ENCODE measurements at regions not wholly inside any gene's neighbourhood (a gene's known extent, or its start where the extent isn't known, plus 50 kb on each side); places are given as distances from the start of the nearest gene placed in this dataset.

DNA sequence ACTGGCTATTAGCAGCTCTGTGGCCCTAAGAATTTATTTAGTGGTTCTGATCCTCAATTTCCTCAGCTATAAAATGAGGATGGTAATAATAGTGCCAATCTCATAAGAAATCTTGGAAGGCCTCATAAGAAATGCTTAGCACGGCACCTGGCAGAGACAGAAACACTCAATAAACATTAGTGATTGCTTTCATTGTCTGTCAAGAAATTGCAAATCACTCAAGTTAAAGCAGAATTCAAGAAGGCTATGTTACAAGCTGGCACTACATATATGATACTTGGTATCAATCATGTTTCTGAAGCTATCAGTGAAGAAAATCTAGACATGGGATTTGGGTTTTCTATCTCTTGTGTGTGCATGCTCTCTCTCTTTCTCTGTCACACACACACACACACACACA lies 267.7 kb upstream of the KCNIP4 start:
- DNase-seq: no peak

DNA sequence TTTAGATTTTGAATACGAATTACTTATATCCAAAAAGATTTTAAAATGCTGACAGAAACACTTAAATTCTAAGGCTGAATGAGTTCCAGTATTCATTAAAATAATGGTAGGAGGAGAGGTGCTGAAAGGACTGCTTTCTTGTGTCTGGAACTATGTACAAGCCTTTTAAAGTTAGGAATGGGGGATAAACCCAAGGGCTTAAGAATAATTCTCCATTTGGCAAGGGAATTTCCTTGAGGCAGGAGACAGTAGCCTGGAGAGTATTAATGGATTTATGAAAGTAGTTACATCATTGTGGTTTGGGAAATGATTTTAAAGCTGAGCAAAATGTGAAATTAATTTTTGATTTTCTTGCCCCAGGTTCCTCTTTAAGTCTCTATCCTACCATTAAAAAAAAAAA lies 266.5 kb upstream of the KCNIP4 start:
- no peak for DNase-seq

DNA sequence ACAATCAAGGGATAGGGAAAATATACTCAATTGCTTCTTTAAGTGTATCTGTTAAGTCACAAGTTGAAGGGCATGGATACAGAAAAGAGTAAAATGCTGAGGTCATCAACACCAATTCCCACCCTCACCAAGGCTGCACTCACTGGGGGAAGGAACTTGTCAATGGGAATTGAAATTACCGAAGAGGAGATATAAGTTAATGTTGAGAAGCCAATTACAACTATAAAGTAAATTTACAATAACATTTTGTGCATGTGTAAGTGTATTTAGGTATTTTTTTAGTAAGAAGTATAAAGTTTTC lies 255.1 kb upstream of the KCNIP4 start:
- no peak for DNase-seq

DNA sequence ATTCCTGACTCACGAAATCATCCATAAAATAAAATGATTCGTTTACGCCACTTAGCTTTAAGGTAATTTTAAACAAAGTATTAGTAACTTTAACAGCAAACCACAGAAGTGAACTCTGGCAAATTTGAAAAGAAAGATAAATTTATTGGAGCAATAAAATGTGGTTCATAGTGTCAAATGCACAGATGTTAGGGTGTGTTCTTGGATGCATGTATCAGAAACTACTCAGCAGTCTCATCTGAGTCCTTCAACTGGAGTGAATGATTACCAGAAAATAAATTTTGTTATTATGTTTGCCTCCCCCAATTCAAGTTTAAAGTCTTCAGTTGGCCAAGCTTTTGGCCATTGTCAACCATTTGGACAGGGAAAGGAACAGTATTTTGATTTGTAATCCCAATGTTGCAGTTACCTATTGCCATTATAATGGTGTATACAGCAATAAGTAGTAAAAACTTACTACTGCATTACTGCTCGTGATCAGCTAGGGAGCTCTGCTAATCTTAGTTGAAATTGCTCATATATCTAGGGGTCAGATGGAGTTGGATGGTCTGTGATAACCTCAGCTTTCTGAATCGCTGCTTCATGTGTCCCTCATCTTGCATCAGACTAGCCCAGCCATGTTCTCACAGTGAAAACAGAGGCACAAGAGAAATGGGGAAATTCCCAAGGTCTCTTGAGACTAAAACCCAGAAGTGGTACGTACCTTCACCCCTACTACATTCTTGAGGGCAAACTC lies 254.6 kb upstream of the KCNIP4 start:
- no peak for DNase-seq

DNA sequence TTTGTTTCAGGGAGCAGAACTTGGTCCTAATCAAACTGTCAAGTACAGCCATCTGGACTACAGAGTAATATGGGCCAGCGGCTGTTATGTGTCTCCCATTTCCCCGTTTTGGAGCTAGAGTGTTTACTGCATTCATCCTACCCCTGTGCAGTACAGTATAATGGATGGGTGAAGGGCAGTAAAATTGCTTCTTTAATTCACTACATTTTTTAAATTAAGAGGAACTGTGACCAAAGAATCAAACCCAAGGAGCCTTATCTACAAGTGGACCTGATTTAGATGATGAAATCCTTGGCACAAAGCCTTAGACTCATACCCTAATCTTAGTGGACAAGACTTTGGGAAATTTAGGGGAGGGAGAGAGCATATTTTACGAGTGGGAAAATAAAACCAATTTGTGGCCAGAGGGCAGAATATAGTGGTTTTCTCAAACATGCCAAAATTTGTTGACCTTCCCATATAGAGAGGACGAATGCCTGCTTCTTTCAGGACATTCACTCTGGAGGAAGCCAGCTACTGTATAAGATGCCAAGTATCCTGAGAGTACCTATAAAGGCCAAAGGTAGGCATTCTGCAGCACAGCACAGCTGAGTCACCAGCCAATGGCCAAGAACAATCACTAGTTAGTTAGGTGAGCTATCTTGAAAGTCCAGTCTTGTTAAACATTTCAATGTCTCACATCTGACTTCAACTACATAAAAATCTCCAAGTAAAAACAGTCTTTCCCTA lies 253.8 kb upstream of the KCNIP4 start:
- DNase-seq: no peak

DNA sequence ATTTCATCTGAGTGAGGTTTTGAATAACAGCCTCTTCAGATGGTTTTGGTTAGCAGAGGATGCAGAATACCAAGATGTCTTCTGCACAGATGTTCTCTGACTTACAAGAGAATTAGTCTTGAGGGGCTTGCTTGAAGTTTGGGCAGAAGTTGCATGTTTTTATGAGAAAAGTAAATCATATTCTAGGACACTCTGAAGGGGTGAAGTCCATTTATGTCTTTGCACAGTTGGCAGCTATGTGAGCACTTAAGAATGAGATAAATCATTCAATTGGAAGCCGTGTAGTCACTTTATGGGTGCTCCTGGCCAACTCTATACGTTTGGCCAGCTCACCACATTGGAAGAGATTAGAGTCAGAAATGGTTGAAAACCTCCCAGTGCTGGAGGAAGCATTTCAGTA lies 252.7 kb upstream of the KCNIP4 start:
- DNase-seq: no peak

DNA sequence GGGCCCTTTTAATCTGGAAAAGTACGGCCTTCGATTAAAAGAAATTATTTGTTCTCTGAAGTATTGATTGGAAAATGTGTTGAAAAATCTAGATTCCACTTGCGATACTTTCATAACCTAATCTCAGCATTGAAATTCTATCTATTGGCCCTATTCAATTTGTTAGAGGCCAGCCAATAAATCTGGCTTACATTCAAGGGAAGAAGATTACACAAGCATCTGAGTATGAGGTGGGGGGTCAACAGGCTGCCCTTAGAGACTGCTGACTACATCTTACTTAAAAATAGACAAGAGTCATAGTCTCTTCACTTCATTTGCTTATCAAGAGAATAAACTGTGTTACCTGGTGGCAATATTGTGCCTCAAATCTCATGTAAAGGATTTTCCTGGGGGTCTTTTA lies 248.0 kb upstream of the KCNIP4 start:
- DNase-seq: no peak

DNA sequence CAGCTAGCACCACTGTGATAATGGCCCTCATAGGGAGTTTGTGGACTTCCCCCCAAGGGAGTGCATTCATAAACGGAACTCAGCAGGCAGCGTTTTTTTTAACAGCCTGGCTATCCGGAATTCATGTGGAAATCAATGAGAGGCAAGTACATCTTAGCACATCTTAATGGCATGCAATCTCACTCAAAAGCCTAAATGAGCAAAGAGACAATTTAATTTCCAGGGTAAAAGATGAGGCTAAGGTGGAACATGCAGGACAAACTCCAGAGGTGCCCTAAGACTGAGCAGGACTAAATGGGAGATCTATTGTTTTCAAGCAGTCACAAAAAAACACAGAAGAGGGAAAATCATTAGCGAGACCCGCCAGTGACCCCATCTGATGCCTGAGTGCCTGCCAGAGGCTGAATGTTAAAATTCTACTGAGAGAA lies 243.5 kb upstream of the KCNIP4 start:
- no peak for DNase-seq

DNA sequence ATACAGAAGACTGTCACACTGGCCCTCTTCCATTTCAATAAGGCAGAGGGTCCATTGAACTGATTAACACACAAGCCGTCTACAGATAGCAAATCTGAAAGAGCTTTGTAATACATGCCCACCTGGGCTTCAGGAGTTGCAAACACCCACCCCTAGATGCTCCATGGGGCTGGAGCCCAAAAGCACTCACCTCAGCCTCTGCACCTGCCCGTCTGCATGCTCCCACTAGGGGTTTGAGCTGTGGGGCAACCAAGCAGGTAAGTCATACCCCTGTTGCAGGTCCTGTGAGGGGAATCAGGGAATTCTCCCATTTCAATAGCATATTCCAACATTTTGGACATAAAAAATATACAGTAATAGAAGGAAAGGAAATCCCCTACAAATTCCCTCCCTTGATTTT lies 243.0 kb upstream of the KCNIP4 start:
- no peak for DNase-seq

DNA sequence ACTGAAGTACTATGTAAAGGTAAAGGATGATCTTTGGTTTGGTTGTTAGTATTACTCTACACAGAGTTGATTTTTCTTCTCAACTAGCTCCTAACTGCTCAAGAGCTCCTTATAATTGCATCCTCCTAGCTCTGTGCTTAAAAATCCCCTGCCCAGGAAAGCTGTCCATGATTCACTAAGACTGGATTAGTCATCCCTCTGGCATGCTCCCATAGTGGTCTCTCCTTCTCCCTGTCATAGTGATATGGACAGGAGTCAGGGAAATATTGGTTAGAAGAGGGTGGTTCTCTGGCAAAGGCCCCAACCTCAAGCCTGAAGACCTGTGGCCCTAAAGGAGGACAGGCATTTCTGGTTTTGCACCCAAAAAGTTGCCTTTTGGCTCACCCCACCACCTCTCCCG lies 242.3 kb upstream of the KCNIP4 start:
- DNase-seq: no peak

DNA sequence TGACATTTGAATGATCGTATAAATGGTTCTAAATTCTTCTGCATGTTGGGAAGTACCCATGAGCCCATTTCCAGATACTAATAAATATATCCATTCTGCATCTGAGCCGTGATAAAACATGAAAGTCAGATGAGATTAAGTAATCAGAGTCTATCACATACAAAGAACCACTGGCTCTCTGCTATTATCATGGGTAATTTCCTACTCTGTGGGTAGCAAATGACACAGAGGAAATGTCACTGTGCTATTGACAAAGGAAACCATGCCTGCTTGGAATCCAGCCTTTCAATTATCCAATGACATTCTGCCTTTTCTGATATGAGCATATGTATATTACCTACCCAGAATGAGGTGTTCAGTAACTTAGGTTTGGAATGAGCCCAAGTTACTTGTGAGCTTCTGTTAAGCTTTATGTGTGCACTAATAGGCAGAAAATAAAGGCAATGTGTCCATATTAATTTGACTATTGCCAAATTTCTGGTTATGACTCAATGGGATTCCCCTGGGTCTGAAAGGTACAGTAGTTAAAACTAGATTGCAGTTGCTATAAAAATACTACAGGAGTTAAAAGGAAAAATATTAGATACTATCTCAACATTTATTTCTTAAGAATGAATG lies 238.7 kb upstream of the KCNIP4 start:
- no peak for DNase-seq

DNA sequence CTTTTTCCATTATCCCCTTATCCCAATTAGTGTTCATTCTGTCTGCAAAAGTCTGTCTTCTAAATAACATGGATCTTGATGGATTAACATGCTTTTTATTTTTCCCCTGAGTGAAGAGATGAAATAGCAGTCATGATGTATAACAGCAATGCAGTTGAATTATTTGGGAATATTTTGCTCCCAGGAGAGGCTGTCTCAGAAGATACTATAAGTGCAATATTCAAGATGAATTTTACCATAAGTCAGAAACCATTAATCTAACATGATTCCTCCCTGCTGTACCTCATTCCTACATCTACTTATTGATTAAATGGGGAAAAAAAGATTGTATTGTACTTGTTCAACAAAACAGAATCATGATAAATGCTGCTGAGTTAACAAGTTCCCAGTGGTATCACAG lies 233.2 kb upstream of the KCNIP4 start:
- no peak for DNase-seq

DNA sequence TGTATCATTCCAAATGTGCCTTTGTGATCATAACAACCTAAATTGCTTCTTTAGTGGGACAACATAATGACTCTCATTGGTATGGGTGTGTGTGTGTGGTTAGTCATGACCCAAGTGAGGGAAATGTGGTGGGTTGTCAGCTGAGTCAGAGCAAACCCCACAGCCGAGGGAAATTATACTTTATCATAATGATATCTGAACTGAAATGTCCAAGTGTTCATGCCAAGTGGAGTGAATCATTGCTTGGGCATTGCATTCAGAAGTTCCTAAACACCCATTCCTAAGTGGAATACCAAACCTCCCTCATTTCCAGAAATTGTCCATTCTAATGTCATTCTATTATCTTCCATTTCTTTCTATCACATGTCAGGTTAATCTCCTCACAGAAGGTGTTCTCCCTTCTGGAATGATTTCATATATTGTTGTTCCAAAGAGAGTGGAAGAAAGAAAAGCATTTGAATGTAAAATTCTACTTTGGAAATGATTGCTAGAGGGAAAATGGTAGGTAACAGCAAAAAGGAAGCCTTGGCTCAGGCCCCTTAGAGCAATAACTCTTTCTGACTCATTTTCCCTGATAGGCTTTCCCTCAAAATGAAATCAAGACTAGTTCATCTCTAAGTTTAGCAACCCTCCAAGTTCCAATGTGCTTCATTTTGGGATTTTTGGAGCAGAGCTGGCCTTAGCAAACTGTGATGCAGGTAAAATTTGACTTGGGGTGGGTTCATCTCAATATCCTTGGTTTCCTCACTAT lies 230.7 kb upstream of the KCNIP4 start:
- no peak for DNase-seq

DNA sequence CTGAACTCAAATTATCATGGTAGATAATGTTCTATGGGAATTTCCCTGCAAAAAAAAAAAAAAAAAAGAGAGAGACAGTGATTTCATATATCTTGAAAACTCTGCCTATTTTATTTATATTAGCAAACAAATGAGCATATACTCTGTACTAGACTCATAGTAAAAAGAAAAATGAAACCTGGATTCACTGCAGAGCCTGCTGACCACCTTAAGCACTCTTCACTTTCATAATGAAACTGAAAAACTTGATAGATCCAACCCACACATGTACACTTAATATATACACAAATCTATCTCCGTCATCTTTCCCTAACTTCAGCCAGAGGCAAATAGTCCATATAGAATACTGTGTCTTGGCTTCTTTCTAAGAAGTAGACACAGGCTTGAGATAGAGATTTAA lies 226.1 kb upstream of the KCNIP4 start:
- DNase-seq: no peak

DNA sequence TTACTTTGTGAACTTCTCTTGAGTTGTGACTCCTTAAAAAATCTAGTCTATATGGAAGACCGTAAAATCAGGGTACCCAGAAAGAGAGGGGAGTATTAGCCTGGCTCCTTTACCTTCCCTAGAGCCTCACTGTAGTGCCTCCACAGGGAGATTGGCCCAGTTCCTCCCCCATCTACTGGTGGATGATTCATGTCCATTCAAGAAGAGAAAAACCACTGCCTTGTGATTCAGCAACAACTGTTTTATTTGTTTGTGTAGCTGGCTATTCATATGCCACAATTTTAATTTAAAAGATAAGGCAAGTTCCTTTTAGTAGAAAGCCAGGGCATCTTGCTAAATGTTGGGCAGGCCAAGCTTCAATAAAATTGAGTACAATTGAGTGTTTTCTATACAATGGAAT lies 221.8 kb upstream of the KCNIP4 start:
- no peak for DNase-seq

DNA sequence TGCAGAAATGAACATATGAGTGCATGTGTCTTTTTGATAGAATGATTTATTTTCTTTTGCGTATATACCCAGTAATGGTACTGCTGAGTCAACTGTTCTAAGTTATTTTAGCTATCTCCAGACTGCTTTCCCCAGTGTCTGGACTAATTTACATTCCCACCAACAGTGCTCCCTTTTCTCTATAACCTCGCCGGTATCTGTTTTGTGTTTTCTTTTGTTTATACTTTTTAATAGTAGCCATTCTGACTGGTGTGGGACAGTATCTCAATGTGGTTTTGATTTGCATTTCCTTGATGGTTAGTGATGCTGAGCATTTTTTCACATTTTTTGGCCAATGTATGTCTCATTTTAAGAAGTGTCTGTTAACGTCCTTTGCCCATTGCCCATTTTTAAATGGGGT lies 218.6 kb upstream of the KCNIP4 start:
- DNase-seq: no peak

DNA sequence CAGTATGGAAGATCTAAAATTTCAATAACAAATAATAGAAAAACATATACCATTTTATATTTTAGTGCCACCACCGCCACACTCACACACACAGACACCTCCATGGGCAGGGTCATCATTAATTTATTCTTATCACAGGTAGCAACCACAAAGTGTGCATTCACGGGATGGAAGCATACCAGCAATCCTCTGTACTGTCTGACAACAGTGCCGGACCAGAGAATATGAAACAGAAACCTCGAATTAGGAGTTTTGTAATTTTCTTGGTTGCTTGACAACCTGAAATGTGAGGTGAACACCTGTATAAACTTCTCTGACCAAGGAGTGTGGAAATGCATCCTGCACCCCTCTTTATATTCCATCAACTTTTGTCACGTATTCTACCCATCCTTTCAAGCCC lies 213.9 kb upstream of the KCNIP4 start:
- no peak for DNase-seq

DNA sequence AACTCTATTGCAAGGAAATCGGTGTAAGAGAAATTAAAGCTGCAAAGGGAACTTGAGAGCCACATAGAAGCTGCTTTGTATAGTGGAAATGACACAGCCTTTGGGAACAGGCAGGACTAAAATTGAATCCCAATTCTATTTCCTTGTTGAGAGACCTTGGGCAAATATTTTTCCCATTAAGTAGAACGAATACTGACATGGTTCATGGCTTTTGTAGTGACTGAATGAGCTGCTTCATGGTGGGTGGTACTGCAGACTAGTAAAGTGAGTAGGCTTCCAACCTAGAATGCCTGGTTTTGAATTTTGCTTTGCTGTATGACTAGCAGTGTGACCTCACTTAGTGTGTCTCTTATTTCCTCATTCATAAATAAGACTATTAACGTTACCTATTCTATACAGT lies 182.2 kb upstream of the KCNIP4 start:
- DNase-seq: no peak

DNA sequence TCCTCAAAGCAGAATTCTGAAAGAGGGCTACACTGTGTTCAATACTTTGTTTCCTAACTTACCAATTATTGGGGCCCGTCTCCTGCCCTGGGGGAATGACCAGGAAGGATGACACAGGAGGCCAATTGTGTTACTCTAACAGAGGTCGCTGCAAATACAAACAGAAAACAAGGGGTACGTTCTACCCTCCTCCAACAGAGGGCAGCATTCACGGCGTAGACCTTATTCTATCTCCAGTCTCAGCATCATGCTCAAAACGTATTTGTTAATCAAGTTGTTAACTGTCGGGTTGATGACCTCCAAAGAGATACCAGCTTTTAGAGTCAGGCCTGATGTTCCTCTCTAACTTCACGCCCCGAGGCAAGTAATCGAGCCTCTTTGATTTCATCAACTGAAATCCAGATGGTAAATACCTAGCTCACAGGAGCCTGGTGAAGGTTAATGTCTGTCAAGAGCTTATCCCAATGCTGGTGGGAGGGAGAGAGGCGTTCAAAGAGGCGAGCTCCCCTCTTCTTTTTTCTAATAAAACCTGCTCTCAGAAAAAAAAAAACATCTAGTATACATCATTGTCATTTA lies 181.0 kb upstream of the KCNIP4 start:
- DNase-seq: peak; percentile 1 to 7

DNA sequence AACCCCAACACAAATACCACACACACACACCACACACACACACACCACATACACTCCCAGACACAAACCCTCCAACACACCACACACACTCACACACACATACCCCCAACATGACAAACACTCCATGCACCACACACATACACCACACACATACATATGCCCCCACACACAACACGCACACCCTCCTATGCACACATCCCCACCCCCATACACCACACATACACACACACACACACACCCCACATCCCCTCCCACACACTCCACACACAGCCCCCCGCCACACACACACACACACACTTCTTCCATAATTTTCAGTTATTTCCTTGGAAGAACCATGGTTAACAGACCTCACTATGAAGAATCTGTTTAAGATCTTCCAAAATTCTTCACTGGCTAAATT lies 173.5 kb upstream of the KCNIP4 start:
- DNase-seq: no peak

DNA sequence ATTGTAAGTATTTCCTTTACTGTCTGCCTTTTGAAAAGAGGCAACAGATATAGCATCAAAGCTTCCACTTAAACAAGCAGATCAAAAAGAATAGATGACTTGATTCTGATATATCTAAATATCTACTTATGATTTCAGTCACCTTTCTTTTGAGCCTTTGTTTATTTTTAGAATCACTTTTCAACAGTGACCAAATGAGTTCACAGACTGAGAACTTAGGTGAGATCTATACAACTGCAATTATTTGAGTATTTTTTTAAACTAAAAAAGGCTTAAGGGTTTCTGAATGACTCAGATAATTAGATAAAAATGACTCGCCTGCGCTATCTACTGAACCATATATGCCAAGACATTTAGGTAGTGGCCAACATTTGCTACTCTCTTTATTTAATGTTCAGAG lies 166.7 kb upstream of the KCNIP4 start:
- DNase-seq: no peak

DNA sequence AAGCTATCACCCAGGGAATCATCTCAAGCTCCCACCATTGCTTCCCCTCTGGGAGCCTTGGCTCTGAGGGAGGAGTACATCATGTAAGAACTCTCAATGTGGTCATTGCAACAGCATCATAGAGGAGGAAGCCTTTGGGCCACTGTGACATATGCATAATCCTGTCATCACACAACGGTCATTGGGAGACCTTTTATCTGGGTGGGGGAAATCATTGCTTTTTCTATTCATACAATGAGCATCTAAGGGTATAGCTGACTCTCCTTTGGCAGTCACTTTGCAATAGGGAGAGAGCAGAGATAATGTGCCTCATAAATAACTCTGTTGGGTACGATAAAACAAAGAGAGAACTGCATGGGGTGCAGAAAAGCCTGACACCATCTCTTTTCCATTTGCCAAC lies 155.2 kb upstream of the KCNIP4 start:
- no peak for DNase-seq

DNA sequence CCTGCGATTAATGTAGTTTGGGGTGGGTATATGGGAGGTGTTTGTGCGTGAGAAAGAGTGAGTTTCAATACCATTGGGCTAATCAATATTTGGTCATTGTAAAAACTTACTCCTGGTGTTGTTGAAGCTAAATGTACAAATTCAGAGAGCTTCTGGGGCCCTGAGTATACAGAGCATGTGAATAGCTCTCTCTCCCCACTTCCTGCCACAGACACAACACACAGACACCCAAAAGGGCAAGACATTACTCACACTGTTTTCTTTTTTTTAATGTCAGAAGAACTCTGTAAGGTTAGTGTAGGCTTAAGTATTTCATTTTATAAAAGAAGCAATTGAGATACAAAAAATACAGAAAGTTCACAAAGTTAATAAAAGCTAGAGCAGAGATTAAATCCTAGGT lies 151.3 kb upstream of the KCNIP4 start:
- no peak for DNase-seq

DNA sequence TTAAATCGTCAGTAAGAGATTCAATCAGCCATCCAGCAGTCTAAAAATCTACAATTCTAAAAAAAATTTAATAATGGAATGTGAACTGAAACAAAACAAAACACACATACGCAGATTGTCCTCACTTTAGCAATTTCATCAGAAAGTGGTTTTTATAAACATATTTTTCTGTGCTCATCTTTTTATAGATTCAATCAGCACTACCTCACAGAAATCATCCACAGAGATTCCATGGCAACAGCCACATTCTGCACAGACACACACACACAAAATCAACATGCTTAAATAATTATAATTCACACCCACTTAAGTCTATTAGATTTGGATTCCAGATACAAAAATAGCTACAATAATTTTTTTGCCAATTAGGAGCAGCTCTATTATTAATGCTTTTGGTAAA lies 149.0 kb upstream of the KCNIP4 start:
- no peak for DNase-seq
